NCI-H82 treated with DMSO at 0.1 percent for 48 hours (cell line): ENCODE measurements at regions not wholly inside any gene's neighbourhood (a gene's known extent, or its start where the extent isn't known, plus 50 kb on each side); places are given as distances from the start of the nearest gene placed in this dataset.

ENCODE experiments used
- DNase-seq: peaks from one replicate; lab custom pipeline; 2025; ENCODE audit not compliant: unreplicated experiment; lab: John Stamatoyannopoulos, UW

DNA sequence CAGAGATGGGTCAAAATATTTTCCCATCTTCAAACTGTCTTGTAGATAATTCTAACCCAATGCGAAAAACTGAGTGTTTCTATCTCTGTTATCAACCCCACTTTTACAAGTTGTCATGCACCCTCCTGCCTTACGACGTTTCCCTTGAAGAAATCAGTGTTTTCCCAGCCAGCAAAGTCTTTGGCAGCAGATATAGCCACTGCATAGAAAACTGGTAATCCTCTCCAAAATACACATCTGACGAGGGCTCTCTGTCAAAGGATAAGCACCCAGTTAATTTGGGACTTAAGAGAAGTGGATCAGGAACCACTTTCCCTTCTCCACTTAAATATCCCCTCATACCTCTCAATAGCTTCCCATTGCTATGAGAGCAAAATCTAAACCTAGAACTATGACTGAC lies 351.9 kb upstream of the MIR17HG start:
- peak; percentile 79 for DNase-seq

DNA sequence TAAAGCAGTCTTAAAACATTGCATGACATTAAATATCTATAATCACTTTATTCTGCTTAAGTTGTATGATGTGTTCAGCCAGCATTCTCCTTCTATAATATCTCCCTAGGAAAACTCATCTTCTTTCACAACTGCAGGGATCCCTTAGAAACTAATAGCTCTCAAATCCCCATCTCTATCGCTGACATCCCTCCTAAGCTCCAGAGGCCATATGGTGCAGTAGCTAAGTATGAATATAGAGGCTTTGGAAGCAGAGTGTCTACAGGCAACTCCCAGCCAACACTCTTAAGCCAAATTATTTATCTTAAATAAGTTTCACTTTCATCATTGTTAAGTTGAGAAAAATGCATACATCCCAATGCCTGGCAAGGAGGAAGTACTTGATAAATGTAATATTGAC lies 349.5 kb upstream of the MIR17HG start:
- peak; percentile 99 for DNase-seq

DNA sequence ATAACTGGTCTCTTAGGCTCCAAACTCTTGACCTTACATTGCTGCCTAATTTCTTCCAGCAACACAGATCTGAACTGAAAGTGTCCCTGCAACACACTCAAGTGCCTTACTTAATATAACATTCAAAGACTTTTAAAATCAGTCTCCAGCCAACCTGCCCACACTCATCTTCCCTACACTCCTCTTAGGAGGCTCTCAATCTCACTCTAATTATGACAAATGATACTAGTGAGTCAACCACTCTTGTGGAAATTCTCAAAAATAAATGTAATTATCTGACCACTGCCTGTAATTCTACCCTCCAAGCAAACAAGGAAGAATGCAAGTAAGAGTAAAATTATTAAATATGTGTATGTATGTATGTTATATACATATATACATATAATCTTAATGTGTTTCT lies 348.1 kb upstream of the MIR17HG start:
- no peak for DNase-seq

DNA sequence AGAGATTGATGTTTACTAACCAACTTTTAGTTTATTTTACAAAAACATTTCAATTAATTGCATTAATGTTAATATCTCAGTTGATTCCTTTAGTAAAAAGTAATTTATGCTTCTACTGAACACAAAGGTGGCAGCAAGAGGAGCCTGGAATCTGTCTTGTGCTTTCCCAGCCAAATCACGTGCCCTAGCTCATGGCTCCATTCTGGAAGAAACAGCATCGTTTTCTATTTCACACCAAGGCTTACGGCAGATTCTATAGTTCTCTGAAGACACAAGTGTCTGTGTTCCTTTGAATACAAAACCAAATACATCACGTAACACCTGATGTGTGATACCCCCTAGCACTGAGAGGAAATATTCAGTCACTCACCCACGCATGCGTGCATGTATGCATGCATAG lies 346.1 kb upstream of the MIR17HG start:
- no peak for DNase-seq

DNA sequence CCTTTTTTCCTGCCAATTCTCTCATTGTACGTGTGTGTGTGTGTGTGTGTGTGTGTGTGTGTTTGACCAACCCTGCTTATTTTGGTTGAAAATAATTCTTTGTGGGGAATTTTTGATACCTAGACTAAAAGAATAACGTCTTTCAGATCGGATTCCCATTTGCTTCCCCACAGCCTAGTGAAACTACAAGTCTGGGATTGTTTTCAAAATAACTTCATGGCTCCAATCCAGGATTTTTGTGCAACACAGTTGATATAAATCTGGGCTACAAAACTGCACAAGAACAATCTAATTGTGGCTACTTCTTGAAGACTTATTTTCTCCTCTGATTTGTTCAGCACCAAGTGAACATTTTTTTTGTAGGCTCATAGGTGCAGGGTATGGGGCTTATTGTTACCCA lies 332.8 kb upstream of the MIR17HG start:
- DNase-seq: no peak

DNA sequence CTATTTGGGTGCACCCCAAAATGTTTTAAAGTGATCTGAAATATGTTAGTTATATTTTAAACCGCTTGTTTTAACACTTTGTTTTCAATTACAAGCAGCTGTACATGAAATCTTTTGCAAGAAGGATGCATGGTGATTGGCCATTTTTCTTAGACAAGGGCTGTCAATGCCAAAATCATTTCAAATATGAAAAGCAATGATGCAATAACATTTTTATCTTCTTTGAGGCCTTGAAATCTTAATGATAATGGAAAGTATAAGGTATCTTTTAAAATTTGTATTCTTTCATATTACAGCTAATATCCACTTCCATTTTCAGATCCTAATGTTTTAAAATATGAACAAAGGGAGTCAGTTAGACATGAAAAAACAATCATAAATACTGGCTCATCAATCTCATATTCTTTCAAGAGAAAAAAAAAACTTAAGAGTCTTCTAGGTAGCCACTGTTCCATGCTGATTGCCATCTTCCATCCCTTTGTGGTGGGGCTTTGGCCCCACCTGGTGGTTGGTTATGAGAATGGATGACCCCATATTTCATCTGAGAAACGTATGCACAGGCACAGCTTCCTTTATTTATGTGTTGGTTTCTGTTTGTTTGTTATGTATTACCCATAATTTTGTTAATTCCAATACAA lies 330.3 kb upstream of the MIR17HG start:
- peak; percentile 68 for DNase-seq

DNA sequence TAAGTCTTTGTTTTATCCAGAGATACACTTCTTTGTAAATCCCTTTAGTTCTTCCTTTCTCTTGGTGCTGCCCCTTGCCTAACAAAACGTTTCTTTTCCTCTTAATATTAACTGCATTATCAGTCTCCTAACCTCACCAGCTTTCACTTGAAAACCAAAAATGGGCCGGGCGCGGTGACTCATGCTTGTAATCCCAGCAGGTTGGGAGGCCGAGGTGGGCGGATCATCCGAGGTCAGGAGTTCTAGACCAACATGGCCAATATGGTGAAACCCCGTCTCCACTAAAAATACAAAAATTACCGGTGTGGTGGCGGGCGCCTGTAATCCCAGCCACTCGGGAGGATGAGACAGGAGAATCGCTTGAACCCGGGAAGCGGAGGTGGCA lies 329.8 kb upstream of the MIR17HG start:
- peak; percentile 60 for DNase-seq

DNA sequence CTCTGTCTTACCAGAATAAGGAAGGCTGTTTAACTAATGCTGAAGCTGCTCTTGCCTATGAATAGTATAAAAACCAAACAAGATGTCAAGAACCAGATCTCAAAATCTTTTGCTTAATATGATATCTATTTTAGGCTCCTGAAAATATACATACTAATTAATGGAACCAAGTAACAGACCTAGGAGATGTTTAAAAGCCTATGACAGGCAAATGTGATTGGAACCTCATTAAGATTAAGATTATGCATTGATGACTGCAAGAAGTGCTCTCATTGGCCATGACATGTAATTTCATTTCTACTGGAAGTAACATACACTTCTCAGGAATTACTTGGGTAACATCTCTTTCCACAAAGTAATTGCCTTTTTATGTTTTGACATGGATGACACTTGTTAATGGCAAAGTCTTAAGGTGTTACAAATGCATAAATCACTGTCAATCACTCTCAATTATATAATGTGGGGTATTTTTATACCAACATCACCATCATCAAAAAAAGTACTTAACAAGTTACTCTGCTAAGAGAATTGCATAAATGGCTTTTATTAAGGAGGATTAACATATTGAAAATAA lies 326.9 kb upstream of the MIR17HG start:
- no peak for DNase-seq

DNA sequence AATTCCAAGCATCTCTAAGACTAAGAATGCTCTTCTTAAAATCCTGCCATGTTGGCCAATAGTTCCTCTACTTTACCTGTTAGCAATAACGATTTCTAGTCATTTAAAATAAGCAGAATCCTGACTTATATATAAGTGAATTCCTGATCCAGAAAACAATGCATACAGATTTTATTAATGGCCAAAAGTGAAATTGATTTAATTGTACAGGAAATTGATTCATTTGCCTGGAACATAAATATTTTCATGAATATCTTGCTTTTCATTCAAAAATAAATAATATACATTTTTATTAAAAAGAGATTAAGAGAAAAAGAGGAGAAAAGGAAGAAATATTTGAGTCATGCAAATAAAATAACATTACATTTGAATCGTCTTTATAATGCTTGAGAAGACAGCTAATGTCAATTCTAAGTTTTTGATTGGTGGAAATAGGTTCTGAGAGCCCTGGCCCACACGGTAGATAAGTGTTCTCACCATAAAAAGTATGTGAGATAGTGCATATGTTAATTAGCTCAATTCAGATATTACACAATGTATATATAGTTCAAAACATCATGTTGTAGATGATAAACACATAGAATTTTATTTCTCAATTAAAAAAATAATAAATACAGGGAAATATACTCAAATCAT lies 323.2 kb upstream of the MIR17HG start:
- DNase-seq: no peak

DNA sequence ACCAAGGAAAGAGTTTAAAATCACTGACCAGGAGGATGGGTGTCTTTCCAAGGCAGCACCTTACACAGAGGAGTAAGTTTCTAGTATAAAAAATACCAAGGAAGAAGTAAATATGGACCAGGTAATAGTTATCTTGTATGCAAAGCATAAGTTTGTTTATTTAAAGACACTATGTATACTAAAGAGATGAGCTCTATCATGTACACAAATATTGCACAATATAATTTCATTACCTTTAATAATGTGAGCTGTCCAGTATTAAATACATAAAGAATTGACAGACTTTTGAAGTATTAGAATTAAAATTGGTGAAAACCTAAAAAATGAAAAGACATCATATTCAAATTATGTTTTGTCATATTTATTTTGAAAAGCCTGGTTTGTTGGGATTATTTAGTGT lies 322.0 kb upstream of the MIR17HG start:
- no peak for DNase-seq

DNA sequence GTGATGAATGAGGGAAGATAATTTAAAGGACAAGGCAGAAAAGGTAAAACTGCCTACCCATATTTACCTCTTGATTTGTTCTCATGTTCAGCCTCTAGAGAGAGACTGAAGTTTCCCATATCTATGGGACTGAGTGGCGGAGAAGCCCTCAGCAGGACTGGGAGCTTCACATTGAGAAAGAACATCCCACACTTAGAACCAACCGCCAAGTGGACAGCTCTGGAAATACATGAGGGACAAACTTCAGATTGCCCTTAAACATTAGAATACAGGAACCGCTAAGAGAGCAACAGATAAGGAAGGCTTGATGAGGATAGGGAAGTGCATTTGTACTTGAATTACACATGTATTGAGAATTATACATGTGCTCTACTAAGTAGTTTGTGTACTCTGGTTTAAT lies 316.0 kb upstream of the MIR17HG start:
- no peak for DNase-seq

DNA sequence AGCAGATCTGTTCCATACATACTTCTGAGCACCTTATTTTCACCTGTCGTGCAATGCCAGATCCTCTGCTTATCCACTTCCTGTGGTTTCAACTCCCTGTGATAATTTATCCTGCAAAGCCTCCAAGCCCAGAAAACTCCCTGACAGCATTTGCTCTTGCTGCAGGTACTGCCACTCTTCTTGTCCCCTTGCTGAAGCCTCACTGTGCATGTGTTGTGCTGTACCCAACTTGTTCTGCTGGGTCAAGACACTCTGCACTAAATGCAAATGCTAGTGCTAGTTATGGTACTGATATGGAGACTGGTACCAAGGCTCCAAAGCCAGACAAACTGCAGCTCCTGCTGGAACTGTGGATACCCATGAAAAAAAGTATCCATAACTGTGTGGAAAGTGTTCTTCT lies 315.4 kb upstream of the MIR17HG start:
- no peak for DNase-seq

DNA sequence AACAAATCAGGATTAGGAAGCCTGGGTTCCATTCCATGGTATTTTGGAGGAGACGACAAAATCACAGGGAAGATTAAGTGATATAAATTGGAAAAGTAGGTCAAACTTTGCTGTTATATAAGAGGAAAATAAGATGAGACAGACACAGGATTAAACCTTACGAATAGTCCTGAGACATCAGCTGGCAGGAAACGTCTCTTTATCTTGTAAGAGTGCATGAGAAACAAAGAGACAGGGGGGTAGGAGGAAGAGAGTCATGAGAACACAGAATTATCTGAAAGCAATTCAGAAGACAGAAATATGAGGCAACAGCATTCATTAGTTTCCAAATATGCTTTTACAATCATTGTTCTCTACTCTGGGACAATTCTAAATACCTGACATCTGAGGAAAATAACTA lies 310.6 kb upstream of the MIR17HG start:
- no peak for DNase-seq

DNA sequence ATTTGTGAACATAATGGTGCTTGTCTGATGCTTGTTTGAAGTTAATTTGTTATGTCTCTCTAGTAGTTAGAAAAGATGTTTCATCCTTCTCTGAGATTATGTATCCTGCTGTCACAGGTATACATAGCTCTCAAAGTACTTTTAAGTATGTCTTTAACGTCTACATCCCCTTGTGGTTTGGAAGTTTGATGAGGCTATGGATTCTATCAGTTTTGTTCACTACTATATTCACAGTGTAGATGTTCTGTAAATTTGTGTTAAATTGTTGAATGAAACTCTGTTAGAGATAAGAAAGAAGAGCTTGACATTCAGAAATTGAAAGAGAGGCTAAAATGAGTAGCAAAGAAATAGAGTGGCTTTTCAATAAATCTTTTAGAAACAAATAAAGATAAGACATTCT lies 304.6 kb upstream of the MIR17HG start:
- DNase-seq: no peak

DNA sequence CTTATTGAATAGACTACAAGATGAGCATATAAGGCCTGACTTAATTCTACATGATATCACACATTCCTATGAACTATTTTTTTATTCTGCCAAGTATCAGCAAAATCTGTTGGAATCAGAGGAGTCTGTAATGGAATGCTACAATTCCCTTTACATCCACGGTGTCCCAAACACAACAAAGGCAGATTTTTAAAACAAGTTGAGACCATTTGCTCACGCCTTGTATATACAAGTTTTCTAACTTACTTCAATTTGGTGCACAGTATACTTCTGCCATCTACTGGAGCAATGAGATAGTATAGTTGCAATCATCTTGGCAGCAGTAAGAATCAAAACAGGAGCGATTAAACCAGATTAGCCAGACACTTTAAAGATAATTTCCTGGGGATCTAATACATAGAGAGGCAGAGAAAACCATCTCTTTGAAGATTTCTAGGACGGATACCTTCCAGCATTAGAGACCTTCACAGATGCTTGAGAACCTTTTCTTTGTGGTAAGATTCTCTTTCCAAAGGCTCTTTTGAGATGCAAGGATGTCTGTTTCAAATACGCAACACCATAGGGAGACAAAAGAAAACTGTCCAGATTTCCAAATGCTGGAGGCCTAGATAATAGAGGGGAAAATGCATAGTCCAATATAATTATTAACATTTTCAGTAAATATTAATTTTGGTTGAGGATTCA lies 302.0 kb upstream of the MIR17HG start:
- DNase-seq: peak; percentile 88

DNA sequence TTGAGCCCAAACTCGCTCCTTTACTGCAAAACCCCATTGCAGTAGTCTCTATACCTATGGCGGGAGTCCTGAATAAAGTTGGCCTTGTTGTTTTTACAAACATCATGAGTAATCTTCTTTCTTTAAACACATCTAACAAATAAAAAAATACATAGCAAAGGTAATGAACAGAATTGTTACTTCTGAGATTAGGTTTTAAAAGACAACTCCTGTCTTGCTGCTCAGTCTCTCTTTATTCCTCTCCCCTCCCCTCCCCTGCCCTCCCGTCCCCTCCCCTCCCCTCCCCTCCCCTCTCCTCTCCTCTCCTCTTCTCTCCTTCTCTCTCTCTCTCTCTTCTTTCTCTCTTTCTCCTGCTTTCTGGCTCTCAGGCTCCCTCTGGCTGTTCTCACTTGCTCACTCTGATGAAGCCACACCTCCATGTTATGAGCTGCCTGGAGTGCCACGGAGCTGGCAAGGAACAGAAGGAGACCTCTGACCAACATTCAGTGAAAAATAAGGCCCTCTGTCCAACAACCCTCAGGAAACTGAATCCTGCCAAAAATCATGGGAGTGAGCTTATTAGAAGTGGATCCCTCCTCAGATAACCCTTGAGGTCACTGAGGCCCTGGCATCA lies 300.7 kb upstream of the MIR17HG start:
- DNase-seq: no peak

DNA sequence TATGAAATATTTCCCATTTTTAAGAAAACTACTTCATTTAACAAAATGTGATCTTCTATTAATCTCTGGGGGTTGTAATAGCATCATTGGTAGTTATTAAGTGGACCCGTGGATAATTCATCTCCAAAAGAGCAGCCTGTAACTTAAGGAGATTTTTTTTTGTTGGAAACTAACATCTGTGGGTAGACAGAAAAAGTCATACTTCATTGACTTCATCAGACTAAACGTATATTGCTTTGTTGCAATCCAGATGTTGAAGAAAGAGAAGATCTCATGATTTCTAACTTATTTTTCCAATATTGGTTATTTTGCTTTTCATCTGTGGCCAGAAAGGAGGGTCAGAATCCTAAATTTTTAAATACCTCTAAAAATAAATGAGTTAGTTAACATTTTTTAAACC lies 296.5 kb upstream of the MIR17HG start:
- no peak for DNase-seq

DNA sequence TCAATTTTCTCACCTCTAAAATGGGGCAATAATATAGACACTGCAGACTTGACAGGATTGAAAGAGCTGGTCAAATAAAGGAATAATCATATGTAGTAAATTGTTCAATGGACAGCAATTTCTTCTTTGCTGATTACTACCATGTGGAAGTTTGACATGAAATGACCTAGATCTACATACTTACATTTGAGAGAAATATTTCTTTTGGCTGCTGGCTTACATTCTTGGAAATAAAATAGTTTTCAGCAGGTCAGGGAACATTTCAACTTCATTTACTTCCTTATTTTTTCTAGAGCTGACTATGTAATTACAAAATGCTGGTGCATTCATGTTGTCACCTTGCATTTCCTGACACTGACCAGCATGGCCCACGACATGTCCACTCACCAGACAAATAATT lies 294.6 kb upstream of the MIR17HG start:
- DNase-seq: no peak

DNA sequence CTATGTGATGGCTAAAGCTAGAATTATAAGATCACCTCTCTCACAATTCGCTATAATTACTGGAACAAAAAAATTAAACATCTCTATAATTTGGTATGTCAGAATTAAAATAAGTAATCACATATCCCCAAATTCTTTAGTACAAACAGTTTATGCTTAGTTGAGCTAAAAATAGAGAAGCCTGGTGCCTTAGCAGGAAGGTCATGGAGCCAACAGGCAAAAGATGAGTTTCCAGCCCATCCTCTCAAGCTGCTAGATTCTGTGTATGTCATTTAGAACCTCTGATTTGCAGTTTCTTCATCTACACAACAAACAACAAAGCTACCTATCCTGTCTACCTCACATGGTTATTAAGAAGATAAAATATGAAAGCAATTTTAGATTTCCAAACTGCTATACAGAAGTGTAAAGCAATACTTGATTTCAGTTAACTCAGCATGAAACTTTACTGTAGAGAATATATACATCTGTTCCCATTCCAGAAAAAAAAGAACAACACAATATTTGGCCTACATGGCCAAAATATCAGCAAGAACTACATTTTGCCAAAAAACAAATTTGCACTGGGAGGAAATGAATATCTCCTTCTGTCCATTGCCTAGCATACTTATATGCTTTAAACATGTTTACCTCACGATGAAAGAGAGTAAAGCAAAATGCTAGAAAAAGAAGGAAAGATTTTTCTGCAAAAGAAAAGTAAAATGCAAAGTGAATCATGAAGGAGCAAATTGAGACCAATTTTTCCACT lies 294.0 kb upstream of the MIR17HG start:
- DNase-seq: no peak

DNA sequence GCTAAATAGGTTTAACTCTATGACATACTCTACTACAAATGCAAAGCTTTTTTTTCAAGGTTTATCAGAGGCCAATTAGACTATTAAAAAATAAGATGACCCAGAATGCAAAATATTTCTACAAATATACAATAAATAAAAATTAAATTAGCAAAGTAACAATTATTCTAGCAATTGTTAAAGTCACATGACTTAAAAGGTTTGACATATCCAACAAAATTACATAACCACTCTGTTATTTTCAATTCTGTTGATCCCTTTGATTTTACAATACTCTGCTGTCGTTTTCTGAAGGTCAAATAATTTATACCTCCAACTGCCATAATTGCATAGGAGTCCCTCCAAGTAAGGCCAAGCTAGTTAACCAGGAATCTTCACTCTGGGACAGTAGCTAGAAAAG lies 292.6 kb upstream of the MIR17HG start:
- DNase-seq: no peak

DNA sequence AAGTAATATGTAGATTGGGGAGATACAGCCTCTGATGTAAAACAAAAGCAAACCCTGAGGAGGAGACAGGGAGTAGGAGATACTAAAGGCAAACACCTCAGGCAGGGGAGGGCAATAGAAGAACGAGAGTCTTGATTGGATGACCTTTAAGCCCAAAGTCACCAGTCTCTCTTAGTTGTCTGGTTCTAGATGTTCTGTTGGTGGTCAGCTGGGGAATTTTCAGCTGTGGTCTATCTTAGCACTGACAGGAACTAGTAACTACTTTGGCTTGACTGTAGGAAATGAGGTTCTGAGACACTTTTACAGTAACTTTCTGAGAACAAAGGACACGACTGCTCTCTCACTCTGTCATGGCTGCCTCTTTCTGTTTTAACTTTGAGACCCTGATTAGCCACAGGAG lies 290.7 kb upstream of the MIR17HG start:
- no peak for DNase-seq
